AG10803 (cell line): ENCODE measurements at regions not wholly inside any gene's neighbourhood (a gene's known extent, or its start where the extent isn't known, plus 50 kb on each side); places are given as distances from the start of the nearest gene placed in this dataset.
"Not testable (repeated sequence)": the region's sequence is repeated elsewhere in the genome, so short reads cannot be mapped to it uniquely, and the experiment has no call there.

Experiments
- DNase-seq: peaks from one replicate; pipeline ENCODE4 v3.0.0; 2010; ENCODE audit warnings: low read depth
- H3K4me3 ChIP-seq: 2 replicates; pipeline ENCODE4 v1.5.1; 2011; ENCODE audit warnings: mild to moderate bottlenecking, low read length, control low read depth
- TF ChIP-seq, protein P1 (sequence below): conservative IDR thresholded peaks from 2 replicates; pipeline ENCODE4 v1.5.1; 2011; ENCODE audit warnings: mild to moderate bottlenecking, low read length, control low read depth, inconsistent platforms

DNA sequence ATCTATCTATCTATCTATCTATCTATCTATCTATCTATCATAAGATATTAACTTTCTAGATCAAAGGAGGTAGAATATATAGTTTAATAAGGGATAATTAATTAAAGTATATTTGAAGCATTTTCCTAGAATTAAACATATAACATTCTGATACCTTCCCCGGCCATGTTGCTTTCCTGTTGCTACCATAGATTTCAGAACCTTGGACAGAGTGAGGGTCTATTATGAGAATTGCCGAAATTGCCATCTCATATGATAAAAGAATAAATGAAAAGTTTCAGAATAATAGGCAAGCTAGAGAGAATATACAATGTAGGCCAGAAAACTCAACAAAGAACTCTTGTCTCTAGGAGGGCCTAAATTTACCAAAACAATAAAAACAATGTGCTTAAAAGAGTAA, 706.1 kb upstream of the TMPRSS15 start:
- TF ChIP-seq, protein P1, sequence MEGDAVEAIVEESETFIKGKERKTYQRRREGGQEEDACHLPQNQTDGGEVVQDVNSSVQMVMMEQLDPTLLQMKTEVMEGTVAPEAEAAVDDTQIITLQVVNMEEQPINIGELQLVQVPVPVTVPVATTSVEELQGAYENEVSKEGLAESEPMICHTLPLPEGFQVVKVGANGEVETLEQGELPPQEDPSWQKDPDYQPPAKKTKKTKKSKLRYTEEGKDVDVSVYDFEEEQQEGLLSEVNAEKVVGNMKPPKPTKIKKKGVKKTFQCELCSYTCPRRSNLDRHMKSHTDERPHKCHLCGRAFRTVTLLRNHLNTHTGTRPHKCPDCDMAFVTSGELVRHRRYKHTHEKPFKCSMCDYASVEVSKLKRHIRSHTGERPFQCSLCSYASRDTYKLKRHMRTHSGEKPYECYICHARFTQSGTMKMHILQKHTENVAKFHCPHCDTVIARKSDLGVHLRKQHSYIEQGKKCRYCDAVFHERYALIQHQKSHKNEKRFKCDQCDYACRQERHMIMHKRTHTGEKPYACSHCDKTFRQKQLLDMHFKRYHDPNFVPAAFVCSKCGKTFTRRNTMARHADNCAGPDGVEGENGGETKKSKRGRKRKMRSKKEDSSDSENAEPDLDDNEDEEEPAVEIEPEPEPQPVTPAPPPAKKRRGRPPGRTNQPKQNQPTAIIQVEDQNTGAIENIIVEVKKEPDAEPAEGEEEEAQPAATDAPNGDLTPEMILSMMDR, result no peak
- DNase-seq, result no peak

DNA sequence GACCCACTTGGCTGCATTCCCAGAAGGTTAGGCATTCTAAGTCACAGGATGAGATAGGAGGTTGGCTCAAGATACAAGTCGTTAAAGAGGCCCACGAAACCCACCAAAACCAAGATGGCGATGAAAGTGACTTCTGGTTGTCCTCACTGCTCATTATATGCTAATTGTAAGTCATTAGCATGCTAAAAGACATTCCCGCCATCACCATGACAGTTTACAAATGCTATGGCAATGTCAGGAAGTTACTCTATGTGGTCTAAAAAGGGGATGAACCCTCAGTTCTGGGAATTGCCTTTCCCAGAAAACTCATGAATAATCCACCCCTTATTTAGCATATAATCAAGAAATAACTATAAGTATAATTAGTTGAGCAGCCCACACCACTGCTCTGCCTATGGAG, 715.7 kb upstream of the TMPRSS15 start:
- DNase-seq, H3K4me3 ChIP-seq: not testable (repeated sequence)

More for the DNA sequence above, 706.1 kb upstream of the TMPRSS15 start:
- H3K4me3 ChIP-seq, result no peak overlapping the region

DNA sequence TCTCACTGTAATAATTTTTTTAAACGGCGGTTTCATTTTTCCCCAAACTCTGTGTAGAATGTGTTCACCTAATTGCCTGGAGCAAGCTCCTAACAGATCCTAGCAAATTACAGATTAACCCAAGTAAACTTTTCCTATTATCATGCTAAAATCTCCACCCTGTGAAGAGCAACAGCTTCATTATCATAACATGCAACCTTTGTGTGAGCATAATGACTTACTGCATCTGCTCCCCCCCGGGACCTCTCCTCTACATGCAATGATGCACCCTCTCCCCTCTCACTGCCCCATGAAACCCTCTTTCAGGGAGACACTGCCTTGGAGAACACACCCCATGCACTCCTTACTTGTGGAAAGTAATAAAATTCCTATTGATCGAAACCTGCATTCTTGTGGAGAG, 717.0 kb upstream of the TMPRSS15 start:
- no peak for DNase-seq
- TF ChIP-seq, protein P1, result no peak
- no peak overlapping the region for H3K4me3 ChIP-seq

DNA sequence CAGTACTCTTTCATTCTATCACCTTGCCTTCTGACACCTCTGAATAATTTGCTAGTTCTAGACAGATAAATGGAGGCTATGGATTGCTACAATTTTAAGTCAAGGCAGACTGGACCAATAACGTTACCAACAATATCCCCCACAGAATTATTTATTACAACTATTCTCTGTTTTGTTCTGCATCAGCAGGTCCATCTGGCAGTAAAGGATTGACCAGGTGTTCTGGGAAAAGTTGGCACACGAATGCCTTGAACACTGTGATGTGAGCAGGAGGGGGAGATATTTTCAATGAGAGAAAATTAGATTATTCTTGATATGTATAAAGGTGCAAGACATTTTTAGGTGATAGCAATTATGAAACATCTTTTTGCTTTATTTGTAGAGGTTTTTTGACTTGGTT, 718.8 kb upstream of the TMPRSS15 start:
- TF ChIP-seq, protein P1, result no peak
- no peak for DNase-seq
- H3K4me3 ChIP-seq, result no peak overlapping the region

DNA sequence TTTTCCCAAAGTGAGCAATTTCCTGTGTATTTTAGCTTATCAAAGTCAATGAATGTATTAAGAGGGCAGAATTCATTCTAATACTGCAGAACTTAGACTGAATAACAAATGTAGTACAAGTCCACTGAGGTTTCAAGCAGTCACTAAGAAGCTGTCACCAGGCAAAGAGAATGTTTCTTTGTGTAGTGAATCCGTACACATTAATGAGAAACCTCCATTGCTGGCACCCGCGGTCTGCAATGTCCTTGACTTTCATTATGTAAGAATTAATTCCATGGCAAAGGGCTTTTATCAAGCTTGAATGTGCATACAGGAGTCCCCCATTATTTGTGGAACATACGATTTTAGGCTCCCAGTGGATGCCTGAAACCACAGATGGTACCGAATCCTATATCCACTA, 719.5 kb upstream of the TMPRSS15 start:
- H3K4me3 ChIP-seq, result no peak overlapping the region
- DNase-seq, result no peak
- TF ChIP-seq, protein P1, result no peak

DNA sequence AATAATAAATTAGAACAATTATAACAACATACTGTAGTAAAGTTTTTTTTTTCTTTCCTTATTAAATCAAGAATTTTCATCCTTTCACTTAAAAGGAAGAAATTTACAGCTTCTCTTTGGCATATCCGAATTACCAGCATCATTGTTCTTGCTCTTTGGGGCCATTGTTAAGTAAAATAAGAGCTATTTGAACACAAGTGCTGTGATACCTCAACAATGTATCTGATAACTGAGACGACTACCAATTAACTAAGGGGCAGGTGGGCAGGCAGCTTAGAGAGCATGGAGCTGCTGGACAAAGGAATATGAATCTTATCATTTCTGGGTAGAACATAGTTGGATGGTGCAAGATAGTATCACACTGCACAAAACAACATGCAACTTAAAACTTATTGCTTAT, 719.9 kb upstream of the TMPRSS15 start:
- TF ChIP-seq, protein P1, result no peak
- H3K4me3 ChIP-seq, result no peak overlapping the region
- no peak for DNase-seq

DNA sequence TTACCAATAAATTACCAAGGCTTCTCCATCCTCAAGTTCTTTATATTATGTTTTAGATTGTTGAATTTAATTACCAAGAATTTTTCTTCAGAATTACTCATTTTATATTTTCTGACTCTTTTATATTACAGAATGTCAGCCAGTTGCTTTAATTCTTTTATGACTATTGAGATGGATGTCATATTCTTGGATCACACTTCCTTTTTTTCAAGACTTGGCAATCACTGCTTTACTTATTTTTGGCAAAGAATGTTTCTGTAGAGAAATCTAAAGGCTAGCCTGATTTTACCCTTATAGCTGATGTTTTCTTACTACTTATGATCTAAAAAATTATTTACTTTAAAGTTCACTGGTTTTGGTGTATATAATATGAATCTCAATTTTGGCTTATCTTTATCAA, 721.1 kb upstream of the TMPRSS15 start:
- H3K4me3 ChIP-seq, result no peak overlapping the region
- no peak for DNase-seq
- TF ChIP-seq, protein P1, result no peak
